SK-N-MC (cell line): ENCODE measurements at regions not wholly inside any gene's neighbourhood (a gene's known extent, or its start where the extent isn't known, plus 50 kb on each side); places are given as distances from the start of the nearest gene placed in this dataset.

Source experiments
- EZH2 ChIP-seq: fragments of 200-600 bp; sonication (generic); IDR thresholded peaks from one replicate; pipeline ENCODE4 v1.6.1; 2017; ENCODE audit warnings: antibody characterized with exemption
- FOXP2 ChIP-seq: optimal IDR thresholded peaks from 2 replicates; pipeline ENCODE3; 2011; ENCODE audit warnings: mild to moderate bottlenecking, moderate library complexity; ENCODE audit not compliant: insufficient read depth; ENCODE audit errors: extremely low read length, control extremely low read depth
- POLR2AphosphoS5 ChIP-seq: IDR thresholded peaks from 2 replicates; pipeline ENCODE4 v1.6.1; 2012; ENCODE audit warnings: mild to moderate bottlenecking, low read depth, low read length, borderline replicate concordance

GRCh38 chr15:69743091-69743490 lies 290.5 kb downstream of the RPLP1 start:
- TF ChIP-seq POLR2AphosphoS5 (no peak), FOXP2 (no peak), EZH2 (no peak)
